H9 (cell line): ENCODE measurements at regions not wholly inside any gene's neighbourhood (a gene's known extent, or its start where the extent isn't known, plus 50 kb on each side); places are given as distances from the start of the nearest gene placed in this dataset.

ENCODE experiments used
- DNase-seq: peaks from one replicate; pipeline ENCODE4 v3.0.0-alpha.2; 2017
- H2AFZ ChIP-seq: one replicate; pipeline ENCODE4 v1.6.1; 2013; ENCODE audit warnings: mild to moderate bottlenecking, low read length, control low read depth, moderate library complexity
- H2AK5ac ChIP-seq: 2 replicates; pipeline ENCODE4 v1.6.1; 2013; ENCODE audit warnings: low read length, control low read depth, mixed read lengths; ENCODE audit not compliant: insufficient read length
- H2BK120ac ChIP-seq: one replicate; pipeline ENCODE4 v1.6.1; 2013; ENCODE audit warnings: low read depth, mild to moderate bottlenecking, low read length, control low read depth, inconsistent platforms; ENCODE audit not compliant: poor library complexity, severe bottlenecking
- H2BK12ac ChIP-seq: 2 replicates; pipeline ENCODE4 v1.6.1; 2013; ENCODE audit warnings: low read length, control low read depth, mixed read lengths, low read depth; ENCODE audit not compliant: insufficient read length
- H2BK15ac ChIP-seq: 2 replicates; pipeline ENCODE4 v1.6.1; 2013; ENCODE audit warnings: low read depth, low read length, control low read depth
- H2BK20ac ChIP-seq: one replicate; pipeline ENCODE4 v1.6.1; 2013; ENCODE audit warnings: low read depth, mild to moderate bottlenecking, low read length, control low read depth, inconsistent platforms; ENCODE audit not compliant: poor library complexity, severe bottlenecking
- H2BK5ac ChIP-seq: 2 replicates; pipeline ENCODE4 v1.6.1; 2013; ENCODE audit warnings: low read length, control low read depth, mixed read lengths; ENCODE audit not compliant: insufficient read length
- H3K14ac ChIP-seq: 2 replicates; pipeline ENCODE4 v1.6.1; 2013; ENCODE audit warnings: low read length, control low read depth; ENCODE audit not compliant: insufficient read depth
- H3K18ac ChIP-seq: 2 replicates; pipeline ENCODE4 v1.6.1; 2013; ENCODE audit warnings: low read depth, mild to moderate bottlenecking, mixed read lengths, low read length, control low read depth; ENCODE audit not compliant: insufficient read length
- H3K23ac ChIP-seq: 2 replicates; pipeline ENCODE4 v1.6.1; 2013; ENCODE audit warnings: low read length, control low read depth, mixed read lengths, low read depth; ENCODE audit not compliant: insufficient read length
- H3K23me2 ChIP-seq: 2 replicates; pipeline ENCODE4 v1.6.1; 2013; ENCODE audit warnings: low read depth, mild to moderate bottlenecking, mixed read lengths, low read length, control low read depth; ENCODE audit not compliant: insufficient read length, poor library complexity, severe bottlenecking
- H3K27ac ChIP-seq: 2 replicates; pipeline ENCODE4 v1.5.1; 2013; ENCODE audit warnings: low read length, control low read depth, mixed read lengths, low read depth; ENCODE audit not compliant: insufficient read length
- H3K27me3 ChIP-seq: 2 replicates; pipeline ENCODE4 v1.6.1; 2013; ENCODE audit warnings: low read length, control low read depth, inconsistent platforms; ENCODE audit not compliant: insufficient read depth
- H3K4ac ChIP-seq: 2 replicates; pipeline ENCODE4 v1.6.1; 2013; ENCODE audit warnings: low read depth, mild to moderate bottlenecking, control low read depth, inconsistent platforms, low read length, moderate library complexity
- H3K4me1 ChIP-seq: 2 replicates; pipeline ENCODE4 v1.6.1; 2013; ENCODE audit warnings: low read length, control low read depth, inconsistent platforms; ENCODE audit not compliant: insufficient read depth
- H3K4me2 ChIP-seq: 2 replicates; pipeline ENCODE4 v1.6.1; 2013; ENCODE audit warnings: low read length, control low read depth, mixed read lengths; ENCODE audit not compliant: insufficient read length, insufficient read depth
- H3K56ac ChIP-seq: 2 replicates; pipeline ENCODE4 v1.6.1; 2013; ENCODE audit warnings: low read depth, mild to moderate bottlenecking, mixed read lengths, low read length, control low read depth; ENCODE audit not compliant: insufficient read length
- H3K79me1 ChIP-seq: 2 replicates; pipeline ENCODE4 v1.6.1; 2013; ENCODE audit warnings: low read depth, mild to moderate bottlenecking, moderate library complexity, low read length, control low read depth, inconsistent platforms; ENCODE audit not compliant: insufficient read depth, poor library complexity, severe bottlenecking
- H3K79me2 ChIP-seq: 2 replicates; pipeline ENCODE4 v1.6.1; 2013; ENCODE audit warnings: low read length, control low read depth, inconsistent platforms; ENCODE audit not compliant: insufficient read depth
- H3K9ac ChIP-seq: 2 replicates; pipeline ENCODE4 v1.6.1; 2013; ENCODE audit warnings: low read length, control low read depth, mixed read lengths; ENCODE audit not compliant: insufficient read length; ENCODE audit errors: extremely low read depth
- H3K9me3 ChIP-seq: one replicate; pipeline ENCODE4 v1.6.1; 2013; ENCODE audit warnings: low read depth, low read length, inconsistent platforms; ENCODE audit not compliant: control insufficient read depth
- H3T11ph ChIP-seq: one replicate; pipeline ENCODE4 v1.6.1; 2013; ENCODE audit warnings: mild to moderate bottlenecking, low read length, control low read depth, inconsistent platforms
- H4K20me1 ChIP-seq: one replicate; pipeline ENCODE4 v1.6.1; 2013; ENCODE audit not compliant: control insufficient read depth, insufficient read length, insufficient read depth
- H4K5ac ChIP-seq: 2 replicates; pipeline ENCODE4 v1.6.1; 2013; ENCODE audit warnings: low read depth, mild to moderate bottlenecking, mixed read lengths, low read length, control low read depth; ENCODE audit not compliant: insufficient read length
- H4K8ac ChIP-seq: replicated peaks from 2 replicates; pipeline ENCODE4 v1.6.1; 2013; ENCODE audit warnings: low read length, control low read depth, mixed read lengths, low read depth; ENCODE audit not compliant: insufficient read length
- H4K91ac ChIP-seq: 2 replicates; pipeline ENCODE4 v1.6.1; 2013; ENCODE audit warnings: low read depth, mild to moderate bottlenecking, moderate library complexity, mixed read lengths, low read length, control low read depth; ENCODE audit not compliant: insufficient read length
- H3K27ac Mint-ChIP-seq, 3 experiments: 2 replicates in 2 of 3; 3 replicates in 1 of 3; pipeline ENCODE4 v1.8.0; 2020 to 2021; ENCODE audit warnings: mixed read lengths in 3 of 3, mild to moderate bottlenecking in 1 of 3, moderate library complexity in 1 of 3
- H3K27me3 Mint-ChIP-seq: 2 replicates; pipeline ENCODE4 v1.8.0; 2021; ENCODE audit warnings: low read depth, mild to moderate bottlenecking, moderate library complexity, mixed read lengths
- H3K36me3 Mint-ChIP-seq, 3 experiments: 2 replicates in 2 of 3; 3 replicates in 1 of 3; pipeline ENCODE4 v1.8.0; 2020 to 2021; ENCODE audit warnings: low read depth in 3 of 3, mixed read lengths in 3 of 3; ENCODE audit not compliant: insufficient read depth in 1 of 3
- H3K4me1 Mint-ChIP-seq, 2 experiments: 2 replicates each; pipeline ENCODE4 v1.8.0; 2020; ENCODE audit warnings: mixed read lengths in 2 of 2
- H3K4me3 Mint-ChIP-seq, 2 experiments: 2 replicates in 1 of 2; 3 replicates in 1 of 2; pipeline ENCODE4 v1.8.0; 2020 to 2021; ENCODE audit warnings: mild to moderate bottlenecking in 2 of 2, mixed read lengths in 2 of 2, moderate library complexity in 1 of 2
- H3K9me3 Mint-ChIP-seq, 2 experiments: 2 replicates in 1 of 2; 3 replicates in 1 of 2; pipeline ENCODE4 v1.8.0; 2020; ENCODE audit warnings: mild to moderate bottlenecking in 2 of 2, mixed read lengths in 2 of 2, moderate library complexity in 1 of 2
- WGBS: extraction: QIAGEN DNeasy Blood & Tissue Kit; methylation state at CpG from one replicate; pipeline ENCODE4 v1.1.7; 2013; ENCODE audit warnings: missing lambda C conversion rate, low lambda C conversion rate, mixed read lengths; ENCODE audit not compliant: insufficient read length; ENCODE audit errors: extremely low coverage; 5-methylcytosine and 5-hydroxymethylcytosine counted together
- TF ChIP-seq, protein P1 (sequence below): fragments of 200-600 bp; sonication (generic); conservative IDR thresholded peaks from 3 replicates; pipeline ENCODE4 v1.8.0; 2021; ENCODE audit warnings: antibody characterized with exemption, mild to moderate bottlenecking

DNA sequence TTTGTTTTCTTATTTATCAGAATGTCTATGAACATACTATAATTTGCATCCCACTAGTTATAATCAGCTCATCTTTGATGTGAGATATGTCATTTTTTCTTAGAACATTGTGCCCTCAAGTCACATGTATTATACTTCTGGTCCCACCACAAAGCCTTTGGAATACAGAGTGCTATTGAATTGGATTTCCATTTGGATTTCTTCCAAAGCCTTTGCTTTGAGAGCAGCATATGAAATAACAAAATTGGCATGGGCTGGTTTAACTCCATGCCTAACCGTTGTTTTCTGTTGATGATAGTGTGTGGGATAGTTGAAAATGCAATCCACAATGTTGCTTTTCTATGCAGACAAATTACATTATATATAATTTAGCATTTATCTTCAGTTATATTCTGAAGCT, 284.5 kb upstream of the PLSCR5 start:
- Histone ChIP-seq H4K8ac (no peak overlapping the region), H2BK20ac (no peak overlapping the region), H2AFZ (no peak overlapping the region), H3K79me2 (no peaks in the 10 kb centered on the region), H3K18ac (no peak overlapping the region), H3K27me3 (no peaks in the 10 kb centered on the region), H2BK15ac (no peak overlapping the region), H3K14ac (no peak overlapping the region), H4K20me1 (no peaks in the 10 kb centered on the region), H3K4me1 (no peaks in the 10 kb centered on the region), H3K56ac (no peak overlapping the region), H3K9me3 (no peaks in the 10 kb centered on the region), H2BK120ac (no peak overlapping the region), H2AK5ac (no peak overlapping the region), H4K91ac (no peak overlapping the region), H3K23ac (no peak overlapping the region), H4K5ac (no peak overlapping the region), H3K79me1 (no peaks in the 10 kb centered on the region), H3K4me2 (no peak overlapping the region), H3T11ph (no peak overlapping the region), H2BK12ac (no peak overlapping the region), H3K23me2 (no peaks in the 10 kb centered on the region), H2BK5ac (no peak overlapping the region), H3K27ac (no peak overlapping the region), H3K4ac (no peak overlapping the region), H3K9ac (no peak overlapping the region)
- Mint-ChIP-seq H3K4me3 (no peak overlapping the region), H3K36me3 (no peaks in the 10 kb centered on the region), H3K27me3 (no peaks in the 10 kb centered on the region), H3K4me1 (peaks cover 3 to 5% of the 10 kb centered on the region in 2 experiments), H3K27ac (no peak overlapping the region), H3K9me3 (no peaks in the 10 kb centered on the region)
- TF ChIP-seq, protein P1, sequence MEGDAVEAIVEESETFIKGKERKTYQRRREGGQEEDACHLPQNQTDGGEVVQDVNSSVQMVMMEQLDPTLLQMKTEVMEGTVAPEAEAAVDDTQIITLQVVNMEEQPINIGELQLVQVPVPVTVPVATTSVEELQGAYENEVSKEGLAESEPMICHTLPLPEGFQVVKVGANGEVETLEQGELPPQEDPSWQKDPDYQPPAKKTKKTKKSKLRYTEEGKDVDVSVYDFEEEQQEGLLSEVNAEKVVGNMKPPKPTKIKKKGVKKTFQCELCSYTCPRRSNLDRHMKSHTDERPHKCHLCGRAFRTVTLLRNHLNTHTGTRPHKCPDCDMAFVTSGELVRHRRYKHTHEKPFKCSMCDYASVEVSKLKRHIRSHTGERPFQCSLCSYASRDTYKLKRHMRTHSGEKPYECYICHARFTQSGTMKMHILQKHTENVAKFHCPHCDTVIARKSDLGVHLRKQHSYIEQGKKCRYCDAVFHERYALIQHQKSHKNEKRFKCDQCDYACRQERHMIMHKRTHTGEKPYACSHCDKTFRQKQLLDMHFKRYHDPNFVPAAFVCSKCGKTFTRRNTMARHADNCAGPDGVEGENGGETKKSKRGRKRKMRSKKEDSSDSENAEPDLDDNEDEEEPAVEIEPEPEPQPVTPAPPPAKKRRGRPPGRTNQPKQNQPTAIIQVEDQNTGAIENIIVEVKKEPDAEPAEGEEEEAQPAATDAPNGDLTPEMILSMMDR: no peak
- no peak for DNase-seq
- no CpG with 5 or more reads among the region's 1 CpG for WGBS
